GM18951 (cell line): ENCODE measurements at regions not wholly inside any gene's neighbourhood (a gene's known extent, or its start where the extent isn't known, plus 50 kb on each side); places are given as distances from the start of the nearest gene placed in this dataset.

Experiments
- POLR2A ChIP-seq: IDR thresholded peaks from 4 replicates; pipeline ENCODE4 v1.6.1; 2011; ENCODE audit warnings: mild to moderate bottlenecking; ENCODE audit not compliant: insufficient read length, insufficient read depth; ENCODE audit errors: extremely low read depth
- in situ Hi-C: fragments of 300-500 bp; cut with MboI; formaldehyde crosslinking; loops from one replicate; pipeline ENCODE4 v1.12.0; 2022; ENCODE audit warnings: low sequenced_read_pairs, mixed read lengths, inconsistent platforms; ENCODE audit not compliant: unreplicated experiment

DNA sequence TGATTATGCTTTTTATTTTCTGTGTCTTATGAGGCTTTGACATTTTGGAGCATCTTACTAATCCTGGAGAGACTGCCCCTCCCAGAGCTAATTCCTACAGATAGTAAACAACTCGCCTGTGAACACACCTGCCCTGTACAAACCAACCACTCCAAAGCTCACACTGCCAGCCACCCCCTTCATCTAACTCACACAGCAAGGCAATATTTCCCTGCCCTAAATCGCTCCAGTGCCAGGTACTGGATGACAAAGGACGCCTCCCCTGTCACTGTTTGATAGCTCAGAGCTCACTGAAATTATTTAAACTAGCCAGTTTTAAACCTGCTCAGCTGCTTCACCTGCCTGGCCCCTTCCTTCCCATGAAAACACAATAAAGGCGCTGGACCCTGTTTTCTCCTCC is 535.1 kb upstream of the CELF2 start:
- no peak for TF ChIP-seq POLR2A
- in situ Hi-C loops = no loop called here

DNA sequence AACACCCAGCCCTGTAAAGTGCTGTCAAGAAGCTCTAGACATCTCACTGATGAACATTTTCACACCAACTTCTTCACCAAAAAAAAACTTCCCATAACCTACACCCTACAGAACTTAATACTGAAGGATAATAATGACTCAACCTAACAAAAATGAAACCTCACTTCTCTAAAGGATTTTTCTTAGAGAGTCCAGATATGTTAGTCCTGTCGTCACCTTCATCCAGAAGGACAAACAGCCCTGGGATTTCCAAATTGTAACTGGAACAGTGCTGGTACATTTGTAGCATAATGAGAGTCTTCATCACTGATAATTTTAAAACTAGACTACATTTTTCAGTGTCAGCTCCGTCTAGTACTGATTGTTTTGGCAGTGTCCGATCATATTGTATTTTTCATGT is 528.6 kb upstream of the CELF2 start:
- TF ChIP-seq POLR2A = no peak
- in situ Hi-C loops = no loop called here

DNA sequence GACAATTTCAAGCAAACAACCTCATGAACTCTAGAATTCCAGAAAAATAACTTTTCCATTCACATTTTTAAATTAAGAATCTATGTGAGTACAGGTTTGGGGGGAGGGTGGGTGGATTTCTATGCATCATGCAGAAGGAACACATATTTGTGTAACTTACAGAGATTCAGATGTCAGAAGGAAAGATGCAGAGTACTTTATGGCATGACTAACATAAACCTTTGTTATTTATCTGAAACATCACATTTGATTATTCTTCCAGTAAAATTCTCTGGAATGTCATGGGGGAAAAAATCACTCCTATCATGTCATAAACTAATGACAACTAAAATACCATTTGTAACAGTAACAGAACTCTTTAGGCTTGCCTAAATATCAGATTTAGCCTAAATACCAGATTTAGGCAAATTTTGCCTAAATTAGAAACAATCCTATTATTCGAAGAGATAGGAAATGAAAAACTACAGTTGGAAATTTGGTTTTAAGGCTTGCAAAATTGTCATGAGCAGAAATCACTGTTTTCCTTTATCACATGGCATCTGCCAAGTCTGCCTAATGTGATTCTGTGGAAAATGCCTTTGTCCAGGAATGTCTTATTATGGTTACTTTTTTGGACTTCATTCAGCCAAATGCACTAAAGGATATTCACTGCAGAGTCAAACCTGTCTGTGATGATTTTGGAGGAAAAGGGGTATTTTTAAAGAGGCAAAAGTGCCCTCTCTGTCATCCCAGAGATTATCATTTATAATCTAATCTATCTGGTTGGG is 527.7 kb upstream of the CELF2 start:
- no peak for TF ChIP-seq POLR2A
- in situ Hi-C loops = no loop called here

DNA sequence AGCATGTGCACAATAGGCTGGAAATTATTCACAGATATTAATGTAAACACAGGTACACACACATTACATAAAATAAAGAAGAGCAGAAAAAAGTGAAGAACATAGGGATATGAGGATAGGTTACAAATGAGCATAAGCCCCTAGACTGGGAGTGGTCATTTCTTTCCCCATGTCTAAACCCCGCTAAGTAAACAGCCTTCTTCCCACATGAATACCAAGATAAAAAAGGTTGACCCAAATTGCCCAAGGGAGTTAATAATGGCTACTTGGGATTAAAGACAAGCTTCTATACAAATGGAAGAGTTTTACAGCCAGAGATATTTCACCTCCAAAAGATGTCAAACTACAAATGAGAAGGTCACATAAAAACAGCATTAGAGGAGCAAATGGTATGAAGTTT is 527.1 kb upstream of the CELF2 start:
- in situ Hi-C loops = no loop called here
- TF ChIP-seq POLR2A = no peak

DNA sequence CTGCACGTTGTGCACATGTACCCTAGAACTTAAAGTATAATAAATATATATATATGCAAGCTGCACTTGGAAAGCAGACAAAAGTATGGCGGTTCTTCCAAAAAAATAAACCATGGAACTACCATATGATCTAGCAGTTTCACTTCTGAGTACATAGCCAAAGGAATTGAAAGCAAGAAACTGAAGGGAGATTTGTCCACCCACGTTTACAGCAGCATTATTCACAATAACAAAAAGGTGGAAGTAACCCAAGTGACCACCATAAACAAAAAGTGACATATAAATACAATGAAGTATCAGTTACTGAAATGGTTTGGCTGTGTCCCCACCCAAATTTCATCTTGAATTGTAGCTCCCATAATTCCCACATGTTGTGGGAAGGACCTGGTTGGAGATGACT is 525.3 kb upstream of the CELF2 start:
- in situ Hi-C loops = no loop called here
- TF ChIP-seq POLR2A = no peak

DNA sequence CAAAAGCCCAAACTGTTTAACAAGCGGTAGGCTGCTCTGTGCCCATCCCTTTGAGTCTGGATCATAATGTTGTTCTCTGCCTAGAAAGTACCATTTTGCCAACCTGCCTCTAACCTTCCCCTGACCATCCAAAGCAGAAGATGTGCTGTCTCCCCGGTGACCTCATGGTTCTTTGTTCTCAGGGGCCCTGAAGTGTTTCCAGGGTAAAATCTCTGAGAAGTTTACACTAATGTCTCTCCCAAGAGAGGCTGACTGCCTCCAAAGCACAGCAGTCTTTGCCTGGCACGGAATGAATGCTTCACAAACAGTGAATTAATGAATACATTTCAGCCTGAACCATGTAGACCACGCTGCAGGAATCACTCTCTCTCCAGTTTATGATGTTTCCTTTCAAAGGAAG is 523.8 kb upstream of the CELF2 start:
- TF ChIP-seq POLR2A = no peak
- in situ Hi-C loops = no loop called here

DNA sequence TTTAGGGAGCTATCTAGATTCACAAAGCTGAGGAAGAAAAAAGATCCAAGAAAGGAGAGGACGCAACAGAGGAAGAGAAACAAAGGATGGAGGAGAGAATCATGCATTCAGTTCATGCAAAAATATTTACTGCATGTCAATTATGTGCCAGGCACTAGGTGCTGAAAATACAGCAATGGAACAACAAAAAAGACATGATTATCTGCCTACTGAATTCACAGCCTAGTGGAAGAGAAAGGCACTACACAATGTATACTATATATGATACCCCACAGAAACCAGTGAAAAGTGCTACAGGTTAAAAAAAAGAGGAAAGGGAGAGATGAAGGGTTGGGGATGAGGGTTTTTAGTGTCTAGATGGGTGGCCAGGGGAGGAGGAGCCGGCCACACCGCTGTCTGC is 520.4 kb upstream of the CELF2 start:
- no peak for TF ChIP-seq POLR2A
- in situ Hi-C loops = no loop called here

DNA sequence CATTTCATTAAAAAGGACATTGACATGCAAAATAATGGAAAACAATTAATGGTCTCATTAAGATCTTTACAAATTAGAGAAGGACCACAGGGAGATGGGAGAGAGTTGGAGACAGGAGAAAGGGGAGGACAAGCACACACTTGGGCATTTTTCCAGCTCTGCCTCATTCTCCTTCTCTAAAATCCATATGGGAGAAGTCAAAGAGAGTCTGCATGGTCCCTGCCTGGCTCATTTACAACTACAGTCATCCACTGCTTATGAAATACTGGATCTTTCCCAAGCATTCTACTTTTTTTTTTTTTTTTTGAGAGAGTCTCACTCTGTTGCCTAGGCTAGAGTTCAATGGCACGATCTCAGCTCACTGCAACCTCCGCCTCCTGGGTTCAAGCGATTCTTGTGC is 518.9 kb upstream of the CELF2 start:
- in situ Hi-C loops = no loop called here
- no peak for TF ChIP-seq POLR2A

DNA sequence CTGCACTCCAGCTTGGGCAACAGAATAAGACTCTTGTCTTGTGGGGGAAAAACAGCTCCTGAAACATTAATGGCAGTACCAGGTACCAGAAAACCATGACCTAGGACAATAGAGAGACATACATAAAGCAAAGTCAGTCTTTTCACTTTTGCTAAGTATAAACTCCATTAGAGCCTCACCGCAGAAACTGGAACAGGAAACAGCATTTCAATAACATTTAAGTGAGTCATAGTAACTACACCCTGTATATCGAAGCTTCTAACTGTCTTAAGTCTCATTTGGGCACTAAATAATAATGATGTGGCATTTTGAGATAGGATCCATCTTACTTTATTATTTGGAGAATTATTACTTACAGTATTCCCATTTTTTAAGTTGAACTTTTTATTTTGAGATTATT is 517.8 kb upstream of the CELF2 start:
- no peak for TF ChIP-seq POLR2A
- in situ Hi-C loops = no loop called here

DNA sequence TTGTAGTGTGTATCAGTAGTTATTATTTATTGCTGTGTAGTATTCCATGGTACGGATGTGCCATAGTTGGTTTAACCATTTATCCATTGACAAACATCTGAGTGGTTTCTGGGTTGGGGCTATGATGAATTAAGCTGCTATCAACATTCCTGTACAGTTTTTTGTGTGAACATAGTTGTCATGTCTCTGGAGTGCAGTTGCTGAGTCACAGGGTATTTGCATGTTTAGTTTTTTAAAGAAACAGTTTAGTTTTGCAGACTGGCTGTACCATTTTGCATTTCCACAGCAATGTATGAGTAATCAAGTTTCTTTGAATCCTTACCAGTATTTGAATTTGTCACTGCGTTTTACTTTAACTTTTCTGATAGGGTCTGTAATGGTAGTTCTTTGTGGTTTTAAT is 516.7 kb upstream of the CELF2 start:
- in situ Hi-C loops = no loop called here
- TF ChIP-seq POLR2A = no peak

DNA sequence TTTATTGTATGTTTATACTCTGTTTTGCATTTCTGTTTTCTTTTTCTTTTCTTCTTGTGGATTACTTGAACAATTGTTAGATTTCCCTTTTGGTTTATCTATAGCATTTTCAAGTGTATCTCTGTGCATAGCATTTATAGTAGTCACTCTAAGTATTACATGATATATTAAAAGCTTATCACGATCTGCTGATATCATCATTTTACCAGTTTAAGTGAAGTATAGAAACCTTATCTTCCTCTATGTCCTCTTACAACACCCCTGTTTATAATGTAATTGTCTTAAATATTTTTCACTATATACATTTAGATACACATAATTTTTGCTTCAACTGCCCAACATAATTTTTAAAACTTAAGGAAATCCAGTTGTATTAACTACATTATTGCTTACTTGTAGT is 513.9 kb upstream of the CELF2 start:
- TF ChIP-seq POLR2A = no peak
- in situ Hi-C loops = no loop called here

DNA sequence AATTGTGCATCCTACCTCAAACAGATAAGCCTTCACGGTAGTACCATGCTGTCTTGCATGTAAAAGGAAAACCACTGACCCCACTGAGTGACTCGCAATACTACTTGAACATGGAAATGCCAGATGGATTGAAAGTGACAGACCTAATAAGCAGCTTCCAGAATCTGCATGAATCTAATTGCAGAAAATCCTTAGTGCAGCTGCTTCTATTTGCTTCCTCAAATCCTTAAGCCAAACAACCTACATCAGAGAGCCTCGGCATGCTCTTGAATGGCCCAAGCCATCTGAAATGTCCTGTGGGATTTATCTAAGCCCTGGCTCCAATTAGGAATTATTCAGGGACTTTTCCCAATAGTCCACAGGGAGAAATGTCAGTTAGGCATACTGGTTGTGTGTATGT is 509.5 kb upstream of the CELF2 start:
- in situ Hi-C loops = no loop called here
- TF ChIP-seq POLR2A = no peak

DNA sequence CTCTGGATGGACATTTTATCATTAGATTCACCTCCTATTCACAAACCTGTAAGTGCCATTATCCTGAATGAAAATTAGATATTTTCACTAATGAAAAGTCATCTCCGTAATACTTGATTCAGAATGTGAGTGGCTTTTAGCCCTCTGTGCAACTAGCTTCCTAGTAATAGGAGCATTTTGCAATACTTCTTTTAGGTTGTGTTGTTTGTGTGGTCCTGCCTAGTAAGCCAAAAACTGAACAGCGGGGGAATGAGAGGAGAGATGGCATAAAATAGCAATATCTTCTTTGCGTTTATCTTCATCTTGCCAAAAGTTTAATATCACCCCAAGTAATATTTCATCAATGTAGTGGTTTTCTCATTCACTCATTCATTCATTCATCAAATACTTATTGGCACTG is 507.5 kb upstream of the CELF2 start:
- in situ Hi-C loops = no loop called here
- no peak for TF ChIP-seq POLR2A

DNA sequence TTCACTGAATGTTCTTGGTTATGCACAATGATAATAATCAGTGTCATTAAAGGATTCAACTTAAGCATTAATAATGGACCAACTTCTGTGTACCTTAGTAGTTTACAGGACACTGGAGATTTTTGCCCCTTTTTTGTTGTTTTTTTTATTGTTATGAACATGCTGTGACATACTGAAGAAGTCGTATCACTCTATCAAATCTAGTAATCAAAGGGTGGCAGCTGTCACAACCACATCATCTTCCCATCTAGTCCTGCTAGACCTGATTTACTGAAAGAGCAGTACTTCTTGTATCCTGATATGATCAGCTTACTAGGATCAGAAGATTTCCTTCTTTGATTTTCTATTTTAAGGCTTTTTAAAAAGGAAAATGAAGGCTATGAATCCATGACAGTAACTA is 504.6 kb upstream of the CELF2 start:
- in situ Hi-C loops = no loop called here
- TF ChIP-seq POLR2A = no peak

DNA sequence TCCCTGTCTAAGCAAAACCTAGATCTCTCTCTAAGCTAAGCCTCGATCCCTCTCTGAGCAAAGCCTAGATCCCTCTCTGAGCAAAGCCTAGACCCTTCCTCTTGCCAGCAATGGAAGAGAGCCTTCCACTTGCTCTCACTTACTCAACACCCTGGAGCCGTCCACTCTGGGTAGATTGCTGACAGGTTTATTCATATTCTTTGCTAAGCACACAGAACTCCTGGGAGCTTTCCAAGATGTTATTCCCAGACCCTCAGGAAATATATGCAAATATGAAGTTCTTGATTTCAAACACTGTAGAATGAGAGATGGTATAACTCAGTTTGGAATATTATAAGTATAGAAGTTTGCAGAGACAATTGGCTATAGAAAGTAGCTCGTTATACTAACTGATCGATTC is 503.8 kb upstream of the CELF2 start:
- in situ Hi-C loops = no loop called here
- TF ChIP-seq POLR2A = no peak
